Muscle of back (tissue), 3 donors: ENCODE measurements at regions not wholly inside any gene's neighbourhood (a gene's known extent, or its start where the extent isn't known, plus 50 kb on each side); places are given as distances from the start of the nearest gene placed in this dataset.

Experiments
- DNase-seq, 3 donors: peaks; one replicate each; pipeline versions ENCODE4 v3.0.0 to v3.0.0-alpha.2; 2013

GRCh38 chr22:49483946-49484345 is 343.7 kb downstream of the BRD1 start:
- no peak for DNase-seq

DNA sequence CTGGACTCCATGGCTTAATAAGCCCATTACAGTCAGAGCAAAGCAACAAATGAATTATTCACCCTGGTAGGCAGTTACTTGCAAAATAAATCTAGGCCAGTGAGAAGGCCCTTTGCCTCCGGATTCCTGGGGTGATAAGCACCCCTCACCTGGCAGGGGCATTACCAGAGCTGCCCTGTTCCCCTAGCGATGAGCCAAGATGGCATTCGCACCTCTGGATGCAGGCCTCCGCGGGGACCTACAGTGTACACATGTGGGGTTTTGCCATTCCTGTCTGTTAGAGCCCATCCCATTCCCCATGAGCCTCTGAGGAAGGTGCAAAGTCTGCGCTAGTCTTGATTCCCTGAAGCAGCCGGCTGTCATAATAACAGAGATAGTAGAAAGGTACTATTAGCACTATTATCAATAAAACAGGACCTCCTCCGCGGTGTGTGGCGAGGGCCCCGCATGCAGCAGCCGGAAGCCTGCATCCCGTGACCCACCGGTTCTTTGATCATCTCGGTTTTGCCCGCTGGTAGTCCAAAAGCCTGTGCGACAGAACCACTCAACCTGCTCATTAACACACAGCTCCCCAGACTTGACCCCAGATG is 344.3 kb downstream of the BRD1 start:
- no peak for DNase-seq

DNA sequence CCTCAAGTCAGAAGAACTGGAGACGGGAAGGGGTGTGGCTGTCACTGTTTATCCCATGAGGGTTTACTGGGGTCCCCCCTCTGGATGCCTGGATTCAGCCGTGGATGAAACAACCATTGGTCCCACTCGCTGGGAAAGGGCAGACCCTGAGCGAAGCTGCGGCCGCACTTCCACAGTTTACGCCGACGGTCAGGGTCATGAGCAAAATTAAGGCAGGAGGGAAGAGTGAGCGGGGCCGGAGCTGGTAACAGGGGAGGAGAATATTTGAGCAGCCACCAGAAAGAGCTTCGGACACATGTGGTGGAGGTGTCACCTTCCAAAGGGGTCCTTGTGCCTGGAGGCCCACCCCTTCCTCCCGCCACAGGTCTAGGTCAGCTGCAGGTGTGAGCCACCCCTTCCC is 344.9 kb downstream of the BRD1 start:
- DNase-seq = no peak

DNA sequence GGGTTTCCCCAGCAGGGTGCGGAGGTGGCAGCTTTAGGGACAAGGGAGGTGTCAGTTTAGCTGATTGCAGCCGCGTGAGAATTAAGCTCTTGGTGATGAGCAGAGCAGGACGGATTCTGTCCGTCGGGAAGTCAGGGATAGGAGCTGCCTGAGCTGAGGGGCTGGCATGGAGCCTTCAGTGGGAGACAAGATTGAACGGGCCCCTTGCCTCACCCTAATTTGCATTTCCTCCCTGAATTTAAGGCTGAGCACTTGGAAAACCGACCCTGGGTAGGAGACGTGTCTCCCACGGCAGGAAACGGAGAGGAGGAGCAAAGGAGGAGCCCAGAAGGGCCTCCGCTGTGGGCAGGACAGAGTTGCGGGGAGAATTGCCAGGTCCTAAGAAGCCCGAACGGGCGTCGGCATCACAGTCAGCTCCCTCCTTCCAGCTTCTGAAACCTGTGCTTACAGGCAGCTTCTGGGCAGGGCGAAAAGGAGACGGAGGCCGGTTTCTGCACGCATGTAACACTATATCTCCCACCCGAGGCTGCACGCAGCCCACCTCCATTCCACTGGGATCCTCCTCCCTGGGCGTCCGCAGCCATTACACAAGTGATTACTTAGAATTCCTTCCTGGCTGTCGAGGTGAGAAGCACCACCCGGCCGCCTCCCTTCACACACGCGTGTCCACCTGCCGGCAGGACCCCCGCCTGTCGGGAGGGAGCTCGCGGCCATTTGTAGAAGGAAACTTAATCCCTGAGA is 345.8 kb downstream of the BRD1 start:
- peak in 2 of 3 donors; percentile 1 to 22 for DNase-seq

DNA sequence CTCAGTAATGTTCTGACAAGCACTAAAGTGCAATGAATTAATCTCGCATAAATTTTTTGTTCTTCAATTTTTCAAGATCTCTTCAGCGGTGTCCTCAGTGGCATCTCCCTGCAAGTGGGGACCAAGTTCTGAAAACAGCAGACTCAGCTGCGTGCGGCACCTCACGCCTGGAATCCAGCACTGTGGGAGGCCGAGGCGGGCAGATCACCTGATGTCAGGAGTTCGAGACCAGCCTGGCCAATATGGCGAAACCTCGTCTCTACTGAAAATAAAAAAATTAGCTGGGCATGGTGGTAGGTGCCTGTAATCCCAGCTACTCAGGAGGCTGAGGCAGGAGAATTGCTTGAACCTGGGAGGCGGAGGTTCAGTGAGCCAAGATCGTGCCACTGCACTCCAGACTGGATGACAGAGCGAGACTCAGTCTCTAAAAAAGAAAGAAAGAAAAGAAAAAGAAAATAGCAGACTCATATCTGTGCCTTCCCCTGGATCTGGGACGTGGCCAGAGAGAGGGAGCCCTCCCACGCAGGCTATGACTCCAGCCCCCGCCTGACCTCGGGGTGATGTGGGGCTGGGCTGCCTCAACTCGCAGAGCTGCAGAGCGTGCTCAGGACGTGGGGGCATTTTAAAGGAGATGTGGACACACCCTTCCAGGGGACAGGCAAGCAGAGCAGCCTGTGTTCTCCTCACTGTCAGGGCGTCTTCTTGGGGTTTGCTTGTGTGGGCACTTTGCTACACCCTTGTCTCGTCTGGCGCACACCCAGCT is 346.6 kb downstream of the BRD1 start:
- DNase-seq = no peak

GRCh38 chr22:49480331-49480730 is 347.3 kb downstream of the BRD1 start:
- DNase-seq = no peak

DNA sequence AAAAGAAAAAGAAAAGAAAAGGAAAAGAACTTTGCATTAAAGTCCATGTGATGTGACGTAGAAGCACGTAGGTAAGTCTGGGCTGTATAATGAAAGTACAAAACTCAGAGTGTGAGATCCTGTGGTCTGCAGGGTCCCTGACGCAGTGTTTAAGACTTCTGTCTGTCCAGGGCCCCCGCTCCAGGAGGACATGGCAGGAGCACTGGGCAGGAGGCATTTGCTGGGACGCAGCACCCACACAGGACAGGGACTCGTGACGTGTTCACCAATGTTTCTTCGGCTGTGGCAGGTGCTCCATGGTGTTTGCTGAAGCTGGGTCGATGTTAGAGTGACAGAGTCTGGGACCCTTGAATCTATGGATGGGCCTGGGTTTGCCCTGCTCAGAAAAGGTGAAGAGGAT is 348.1 kb downstream of the BRD1 start:
- DNase-seq = no peak

- no peak for DNase-seq
These were observed 350.8 kb downstream of the BRD1 start for GRCh38 chr22:49476800-49477400.

DNA sequence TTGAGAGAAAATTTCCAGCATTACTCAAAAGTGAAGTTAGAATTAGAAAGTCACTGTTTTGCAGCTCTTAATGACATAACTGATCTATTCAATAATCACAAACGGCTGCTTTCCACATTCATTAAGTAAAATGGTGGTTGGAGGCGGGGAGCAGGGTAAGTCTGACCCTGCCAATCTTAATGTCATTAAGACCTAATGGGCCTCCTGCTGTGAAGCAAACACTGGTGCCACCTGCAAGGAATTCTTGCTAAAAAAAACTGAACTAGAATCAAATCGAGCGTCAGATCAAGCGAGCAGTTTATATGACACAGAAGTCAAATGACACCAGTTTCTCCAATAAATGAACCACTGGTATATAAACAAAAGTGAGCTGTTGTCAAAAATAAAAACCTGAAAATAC is 351.5 kb downstream of the BRD1 start:
- DNase-seq = no peak

DNA sequence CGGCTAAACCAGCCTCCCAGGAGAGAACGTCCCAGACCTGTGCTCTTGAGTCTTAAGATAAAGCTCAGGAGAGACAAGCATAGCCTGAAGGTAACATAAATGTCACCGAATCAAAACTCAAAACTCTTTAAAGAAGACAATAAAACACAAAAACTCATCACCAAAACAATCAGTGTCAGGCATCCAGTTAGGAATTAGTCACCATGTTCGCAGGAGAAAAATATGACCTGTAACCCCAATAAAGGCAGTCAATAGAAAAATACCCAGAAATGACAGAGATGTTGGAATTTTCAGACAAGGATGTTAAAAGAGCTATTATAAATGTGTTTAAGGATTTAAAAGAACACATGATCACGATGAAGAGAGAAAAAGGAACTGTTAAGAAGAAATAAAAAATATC is 352.4 kb downstream of the BRD1 start:
- DNase-seq = no peak

GRCh38 chr22:49473286-49473685 is 354.4 kb downstream of the BRD1 start:
- DNase-seq = no peak

DNA sequence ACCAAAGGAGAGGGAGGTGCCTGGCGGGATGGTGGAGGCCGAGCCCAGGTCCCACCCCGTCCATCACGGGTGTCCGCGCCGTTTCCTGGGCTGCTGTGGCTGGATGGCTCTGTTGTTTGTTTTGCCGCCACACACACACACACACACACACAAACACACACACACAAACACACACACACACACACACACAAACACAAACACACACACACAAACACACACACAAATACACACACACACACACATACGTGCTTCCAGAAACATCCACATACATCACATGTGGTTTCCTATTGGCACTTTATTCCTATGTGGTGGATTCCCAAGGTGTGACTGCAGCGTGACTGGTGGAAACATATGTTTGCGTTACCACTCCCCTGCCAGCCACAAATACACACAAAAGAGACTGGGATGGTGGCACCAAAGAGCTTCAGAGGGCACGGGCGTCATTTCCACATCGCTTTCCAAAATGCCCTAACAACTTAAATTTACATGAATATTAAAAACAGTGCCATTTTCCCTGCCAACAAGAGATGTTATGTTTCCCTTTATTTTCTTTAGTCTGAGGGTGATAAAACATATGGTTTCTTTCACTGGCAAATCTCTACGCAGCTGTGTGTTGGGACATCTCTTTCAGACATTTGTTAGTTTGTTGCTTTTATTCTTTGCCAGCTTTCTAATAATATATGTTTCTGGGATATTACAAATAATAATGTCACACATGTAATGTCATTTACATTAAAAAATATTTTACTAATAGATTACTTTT is 356.8 kb downstream of the BRD1 start:
- no peak for DNase-seq

DNA sequence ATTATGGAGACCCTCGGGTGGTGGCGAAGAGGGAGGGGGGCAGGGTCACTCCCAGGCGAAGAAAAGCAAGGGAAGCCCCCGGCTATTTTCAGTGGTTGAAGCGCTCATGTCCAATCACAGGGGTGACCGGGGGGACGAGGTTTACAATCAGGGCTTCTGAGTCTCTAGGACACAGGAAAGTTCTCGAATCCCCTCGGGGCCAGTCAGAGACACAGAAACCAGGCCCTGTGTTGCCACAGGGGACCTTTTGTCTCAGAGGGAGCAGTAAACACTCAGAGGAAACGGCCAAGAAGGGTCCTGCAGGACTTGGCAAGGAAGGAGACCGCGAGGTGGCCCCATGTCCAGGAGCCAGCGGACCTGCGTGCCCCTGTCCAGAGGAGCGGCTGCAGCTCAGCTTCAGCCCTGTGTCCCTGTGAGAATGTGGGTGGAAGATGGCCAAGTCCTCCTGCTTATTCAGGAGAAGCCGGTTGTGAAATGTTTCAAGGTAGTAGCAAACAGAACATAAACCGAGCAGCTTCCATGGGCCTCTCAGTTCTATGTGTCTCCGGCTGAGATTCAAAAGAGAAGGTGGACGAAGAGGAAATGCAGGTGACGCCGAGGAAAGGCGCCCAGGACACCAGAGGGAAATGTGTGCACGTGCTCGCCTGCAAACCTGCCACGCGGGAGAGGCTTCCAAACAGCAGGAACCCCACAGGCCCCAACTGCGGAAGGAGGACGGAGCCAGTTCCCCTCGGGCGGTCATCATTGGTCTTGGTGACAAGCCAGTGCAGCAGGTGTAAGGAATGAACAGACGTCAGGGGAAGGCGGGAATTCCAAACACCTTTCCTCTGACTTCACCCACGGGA is 357.6 kb downstream of the BRD1 start:
- no peak for DNase-seq

DNA sequence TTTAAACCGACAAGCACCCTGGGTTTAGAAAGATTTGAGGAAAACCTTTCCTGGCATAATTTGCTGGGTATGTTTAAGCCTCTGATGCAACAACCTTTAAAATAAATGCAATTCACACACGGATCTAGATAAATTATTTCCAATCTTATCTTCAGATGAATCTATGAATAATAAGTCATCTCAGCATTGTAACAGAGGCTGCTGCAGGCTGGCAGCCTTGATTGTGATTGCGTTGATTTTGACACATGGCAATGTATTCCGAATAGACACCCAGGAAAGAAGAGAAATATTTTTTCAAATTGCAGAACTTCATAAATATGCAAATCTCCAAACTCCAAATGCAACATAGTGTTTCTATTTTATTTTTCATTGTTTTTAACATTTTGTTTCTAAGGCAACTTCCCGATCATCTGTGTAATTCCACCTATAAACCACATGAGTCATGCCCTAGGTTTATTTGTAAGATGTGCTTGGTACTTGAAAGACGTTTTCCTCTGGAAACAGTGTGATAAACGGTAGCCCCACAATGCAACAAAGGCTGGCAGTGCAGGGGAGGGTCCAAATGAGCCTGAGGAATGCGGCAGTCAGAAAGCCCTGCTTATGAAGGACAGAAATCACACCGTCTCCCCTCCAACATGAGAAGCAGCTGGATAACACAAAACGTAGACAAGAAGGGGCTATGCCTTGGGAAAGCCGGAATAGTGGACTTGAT is 359.0 kb downstream of the BRD1 start:
- DNase-seq = no peak

GRCh38 chr22:49466878-49467595 is 360.6 kb downstream of the BRD1 start:
- no peak for DNase-seq

DNA sequence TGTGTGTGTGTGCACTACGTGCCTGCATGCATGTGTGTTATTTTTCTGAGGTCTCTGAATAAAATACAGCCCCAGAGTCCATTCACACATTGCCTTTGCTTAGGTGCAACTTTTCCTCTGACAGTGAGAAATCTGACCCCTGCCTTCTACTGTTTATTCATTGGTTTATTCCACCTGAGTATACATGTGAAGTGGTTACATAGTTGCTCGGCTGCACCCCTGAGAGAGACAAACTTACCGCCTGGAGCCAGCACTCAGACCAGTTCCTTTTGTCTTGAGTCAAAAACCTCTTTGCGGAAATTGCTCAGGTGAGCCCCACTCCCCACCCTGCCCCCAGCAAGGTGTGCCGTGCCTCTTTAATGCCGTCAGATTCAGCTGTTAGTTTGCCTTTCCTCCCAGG is 363.6 kb downstream of the BRD1 start:
- no peak for DNase-seq

DNA sequence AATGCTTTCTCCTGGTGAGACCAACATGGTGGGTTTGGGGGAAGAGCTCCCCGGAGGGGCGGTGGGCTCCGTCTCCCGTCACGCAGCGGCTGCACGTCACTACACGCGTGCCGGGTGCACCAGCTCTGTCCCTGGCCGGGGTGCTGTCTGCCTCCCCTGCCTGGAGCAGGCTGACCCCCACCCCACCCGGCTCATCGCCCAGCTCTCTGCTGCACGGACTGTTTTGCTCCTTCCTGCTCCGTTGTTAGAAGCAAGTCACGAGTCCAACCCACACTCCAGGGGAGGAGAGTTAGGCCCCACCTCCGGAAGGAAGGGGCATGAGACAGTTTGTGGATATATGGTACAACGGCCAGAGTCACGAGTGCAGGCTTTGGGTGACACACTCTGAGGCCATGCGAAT is 364.9 kb downstream of the BRD1 start:
- DNase-seq = no peak

GRCh38 chr22:49462291-49462690 is 365.4 kb downstream of the BRD1 start:
- DNase-seq = no peak

DNA sequence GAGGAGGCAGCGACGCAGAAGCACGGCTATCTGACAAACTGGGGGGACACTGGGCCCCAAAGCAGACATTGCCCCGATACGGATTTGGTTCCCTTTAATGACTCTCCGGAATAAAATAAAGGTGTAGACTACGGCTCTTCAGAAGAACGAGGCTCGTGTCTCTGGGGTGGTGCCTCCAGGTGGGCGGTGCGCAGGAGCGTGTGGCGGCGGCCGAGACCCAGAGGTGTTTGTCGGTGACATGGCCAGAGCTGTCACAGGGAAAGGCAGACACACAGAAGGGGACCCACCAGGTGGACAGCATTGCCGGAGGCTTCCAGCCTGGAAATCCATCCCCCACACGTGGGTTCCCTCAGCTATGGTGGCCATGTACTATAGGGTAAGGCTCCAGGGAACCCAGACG is 366.0 kb downstream of the BRD1 start:
- DNase-seq = no peak
